ENCODE measurements at regions not wholly inside any gene's neighbourhood (a gene's known extent, or its start where the extent isn't known, plus 50 kb on each side); places are given as distances from the start of the nearest gene placed in this dataset.

DNA sequence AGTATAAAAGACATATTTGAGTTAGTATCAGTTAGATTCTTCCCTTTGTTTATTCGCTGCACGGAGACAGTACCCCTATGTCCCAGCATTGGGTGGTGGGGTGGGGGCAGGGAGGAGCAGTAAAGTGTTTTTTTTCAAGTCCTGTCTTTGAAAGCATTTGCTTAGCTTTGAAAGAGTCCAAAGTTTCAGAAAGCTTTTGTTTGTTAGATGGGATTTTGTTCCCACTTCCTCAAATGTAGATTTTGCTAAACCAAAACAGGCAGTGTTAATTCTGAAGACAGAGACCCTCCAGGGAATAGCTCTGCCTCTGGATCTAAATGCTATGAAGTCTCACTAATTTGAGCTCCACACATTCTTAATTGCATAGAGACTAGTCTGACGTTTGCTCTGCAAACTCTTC lies 114.6 kb upstream of the KCNAB1 start:
- H3K27ac ChIP-seq (ENCODE audit: low read depth, low read length): no peak overlapping the region
- no peak overlapping the region for H2AFZ ChIP-seq (ENCODE audit: low read depth, low read length)
- H3K9me3 Mint-ChIP-seq (ENCODE audit: unreplicated experiment): no peaks in the 10 kb centered on the region
- no peaks in the 10 kb centered on the region for H4K20me1 ChIP-seq (ENCODE audit: insufficient read depth, low read length)
- no peaks in the 10 kb centered on the region for H3K79me2 ChIP-seq (ENCODE audit: insufficient read depth, low read length)
- no peaks in the 10 kb centered on the region for H3K27me3 Mint-ChIP-seq (ENCODE audit: low read depth, unreplicated experiment)
- no peak overlapping the region for H3K4me3 Mint-ChIP-seq (ENCODE audit: unreplicated experiment)
- no peaks in the 10 kb centered on the region for H3K4me1 Mint-ChIP-seq (ENCODE audit: low read depth, unreplicated experiment)
- DNase-seq (ENCODE audit: low read depth): no peak
- FAIRE-seq: no peak
- H3K27me3 ChIP-seq (ENCODE audit: insufficient read depth, low read length): no peaks in the 10 kb centered on the region
- no peak for TF ChIP-seq EZH2 (IDR thresholded peaks at IDR 0.05; ENCODE audit: insufficient read depth, low read length)
- TF ChIP-seq, protein P1, sequence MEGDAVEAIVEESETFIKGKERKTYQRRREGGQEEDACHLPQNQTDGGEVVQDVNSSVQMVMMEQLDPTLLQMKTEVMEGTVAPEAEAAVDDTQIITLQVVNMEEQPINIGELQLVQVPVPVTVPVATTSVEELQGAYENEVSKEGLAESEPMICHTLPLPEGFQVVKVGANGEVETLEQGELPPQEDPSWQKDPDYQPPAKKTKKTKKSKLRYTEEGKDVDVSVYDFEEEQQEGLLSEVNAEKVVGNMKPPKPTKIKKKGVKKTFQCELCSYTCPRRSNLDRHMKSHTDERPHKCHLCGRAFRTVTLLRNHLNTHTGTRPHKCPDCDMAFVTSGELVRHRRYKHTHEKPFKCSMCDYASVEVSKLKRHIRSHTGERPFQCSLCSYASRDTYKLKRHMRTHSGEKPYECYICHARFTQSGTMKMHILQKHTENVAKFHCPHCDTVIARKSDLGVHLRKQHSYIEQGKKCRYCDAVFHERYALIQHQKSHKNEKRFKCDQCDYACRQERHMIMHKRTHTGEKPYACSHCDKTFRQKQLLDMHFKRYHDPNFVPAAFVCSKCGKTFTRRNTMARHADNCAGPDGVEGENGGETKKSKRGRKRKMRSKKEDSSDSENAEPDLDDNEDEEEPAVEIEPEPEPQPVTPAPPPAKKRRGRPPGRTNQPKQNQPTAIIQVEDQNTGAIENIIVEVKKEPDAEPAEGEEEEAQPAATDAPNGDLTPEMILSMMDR (IDR thresholded peaks at IDR 0.05; ENCODE audit: insufficient read depth, low read depth, low read length): no peak
- no peak overlapping the region for H3K4me3 ChIP-seq (ENCODE audit: insufficient read depth, low read depth, low read length)
- no peak overlapping the region for H3K9ac ChIP-seq (ENCODE audit: low read length)
- H3K4me1 ChIP-seq (ENCODE audit: insufficient read depth, low read length): no peaks in the 10 kb centered on the region
- H3K9me3 ChIP-seq (ENCODE audit: insufficient read depth, low read depth, low read length): no peaks in the 10 kb centered on the region
- H3K36me3 ChIP-seq (ENCODE audit: insufficient read depth, low read length): no peaks in the 10 kb centered on the region
- H3K4me2 ChIP-seq (ENCODE audit: low read length): no peak overlapping the region
- H3K27ac Mint-ChIP-seq (ENCODE audit: unreplicated experiment): no peak overlapping the region
- H3K36me3 Mint-ChIP-seq (ENCODE audit: low read depth, unreplicated experiment): no peaks in the 10 kb centered on the region

DNA sequence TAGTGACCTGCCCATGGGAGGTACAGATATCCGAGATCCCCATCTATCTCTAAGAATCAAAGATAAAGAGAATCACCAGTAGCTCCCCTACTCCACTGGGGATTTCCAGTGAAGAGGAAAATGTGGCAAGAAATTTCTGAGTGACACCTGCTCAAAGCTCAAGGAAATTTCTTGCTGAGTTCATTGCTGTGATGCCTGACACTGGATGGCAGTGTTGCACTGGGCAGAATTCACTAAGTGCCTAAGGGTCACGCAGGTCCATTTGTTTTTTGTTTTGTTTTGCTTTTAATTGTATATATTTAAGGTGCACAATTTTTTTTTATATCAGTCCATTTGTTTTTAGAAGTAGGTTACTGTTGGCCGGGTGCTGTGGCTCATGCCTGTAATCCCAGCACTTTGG lies 109.5 kb upstream of the KCNAB1 start:
- H4K20me1 ChIP-seq (ENCODE audit: insufficient read depth, low read length): no peaks in the 10 kb centered on the region
- Mint-ChIP-seq H3K27me3 (ENCODE audit: low read depth, unreplicated experiment) (no peaks in the 10 kb centered on the region), H3K9me3 (ENCODE audit: unreplicated experiment) (no peaks in the 10 kb centered on the region), H3K27ac (ENCODE audit: unreplicated experiment) (no peak overlapping the region), H3K4me1 (ENCODE audit: low read depth, unreplicated experiment) (no peaks in the 10 kb centered on the region), H3K36me3 (ENCODE audit: low read depth, unreplicated experiment) (no peaks in the 10 kb centered on the region), H3K4me3 (ENCODE audit: unreplicated experiment) (no peak overlapping the region)
- H3K27me3 ChIP-seq (ENCODE audit: insufficient read depth, low read length): no peaks in the 10 kb centered on the region
- H3K9ac ChIP-seq (ENCODE audit: low read length): no peak overlapping the region
- H3K4me1 ChIP-seq (ENCODE audit: insufficient read depth, low read length): no peaks in the 10 kb centered on the region
- no peaks in the 10 kb centered on the region for H3K79me2 ChIP-seq (ENCODE audit: insufficient read depth, low read length)
- H2AFZ ChIP-seq (ENCODE audit: low read depth, low read length): no peak overlapping the region
- H3K9me3 ChIP-seq (ENCODE audit: insufficient read depth, low read depth, low read length): no peaks in the 10 kb centered on the region
- no peak overlapping the region for H3K27ac ChIP-seq (ENCODE audit: low read depth, low read length)
- no peak overlapping the region for H3K4me2 ChIP-seq (ENCODE audit: low read length)
- no peak overlapping the region for H3K4me3 ChIP-seq (ENCODE audit: insufficient read depth, low read depth, low read length)
- DNase-seq (ENCODE audit: low read depth) (no peak), FAIRE-seq (no peak)
- TF ChIP-seq, protein P1 (IDR thresholded peaks at IDR 0.05; ENCODE audit: insufficient read depth, low read depth, low read length): no peak
- TF ChIP-seq EZH2 (IDR thresholded peaks at IDR 0.05; ENCODE audit: insufficient read depth, low read length): no peak
- no peaks in the 10 kb centered on the region for H3K36me3 ChIP-seq (ENCODE audit: insufficient read depth, low read length)

DNA sequence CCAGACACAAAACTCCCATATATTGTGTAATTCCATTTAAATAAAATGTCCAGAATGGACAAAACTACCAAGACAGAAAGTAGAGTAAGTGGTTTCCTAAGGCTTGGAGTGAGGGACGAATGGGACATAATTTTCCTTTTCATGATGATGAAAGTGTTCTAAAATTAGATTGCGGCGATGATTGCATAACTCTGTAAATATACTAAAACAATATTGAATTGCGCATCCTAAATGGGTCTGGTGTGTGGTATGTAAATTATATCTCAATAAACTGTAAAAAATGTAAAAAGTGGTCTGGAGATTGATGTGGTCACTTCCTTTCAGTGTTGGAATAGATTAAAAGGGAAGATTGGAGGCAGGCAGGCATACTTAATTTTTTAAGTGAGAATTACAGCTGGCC lies 105.9 kb upstream of the KCNAB1 start:
- no peak overlapping the region for H3K4me3 Mint-ChIP-seq (ENCODE audit: unreplicated experiment)
- DNase-seq (ENCODE audit: low read depth): no peak

More for the DNA sequence above, 105.9 kb upstream of the KCNAB1 start:
- Histone ChIP-seq H3K27ac (ENCODE audit: low read depth, low read length) (no peak overlapping the region), H2AFZ (ENCODE audit: low read depth, low read length) (no peak overlapping the region), H3K9ac (ENCODE audit: low read length) (no peak overlapping the region), H3K4me2 (ENCODE audit: low read length) (no peak overlapping the region), H3K27me3 (ENCODE audit: insufficient read depth, low read length) (no peaks in the 10 kb centered on the region), H3K36me3 (ENCODE audit: insufficient read depth, low read length) (no peaks in the 10 kb centered on the region), H3K9me3 (ENCODE audit: insufficient read depth, low read depth, low read length) (no peaks in the 10 kb centered on the region), H3K4me3 (ENCODE audit: insufficient read depth, low read depth, low read length) (no peak overlapping the region), H3K79me2 (ENCODE audit: insufficient read depth, low read length) (no peaks in the 10 kb centered on the region), H4K20me1 (ENCODE audit: insufficient read depth, low read length) (no peaks in the 10 kb centered on the region), H3K4me1 (ENCODE audit: insufficient read depth, low read length) (no peaks in the 10 kb centered on the region)
- no peak overlapping the region for H3K27ac Mint-ChIP-seq (ENCODE audit: unreplicated experiment)
- H3K4me1 Mint-ChIP-seq (ENCODE audit: low read depth, unreplicated experiment): no peaks in the 10 kb centered on the region
- no peaks in the 10 kb centered on the region for H3K27me3 Mint-ChIP-seq (ENCODE audit: low read depth, unreplicated experiment)
- FAIRE-seq: no peak
- no peaks in the 10 kb centered on the region for H3K9me3 Mint-ChIP-seq (ENCODE audit: unreplicated experiment)
- H3K36me3 Mint-ChIP-seq (ENCODE audit: low read depth, unreplicated experiment): no peaks in the 10 kb centered on the region
- TF ChIP-seq, protein P1 (IDR thresholded peaks at IDR 0.05; ENCODE audit: insufficient read depth, low read depth, low read length): no peak
- no peak for TF ChIP-seq EZH2 (IDR thresholded peaks at IDR 0.05; ENCODE audit: insufficient read depth, low read length)

All from astrocyte (in vitro differentiated cells and primary cell).